BJ (cell line): ENCODE measurements at regions not wholly inside any gene's neighbourhood (a gene's known extent, or its start where the extent isn't known, plus 50 kb on each side); places are given as distances from the start of the nearest gene placed in this dataset.

Experiments used
- CTCF ChIA-PET: fragments of 350-600 bp; formaldehyde crosslinking; extraction: SDS; loops from one replicate; lab custom pipeline; 2021; ENCODE audit warnings: antibody characterized with exemption, inconsistent platforms; lab: Yijun Ruan, JAX
- POLR2A ChIA-PET: fragments of 300-600 bp; sonication (Branson Sonifier 250); formaldehyde crosslinking; extraction: SDS; loops from one replicate; lab custom pipeline; 2021; ENCODE audit warnings: antibody characterized with exemption; lab: Charles Lee
- DNase-seq: peaks from one replicate; pipeline ENCODE4 v3.0.0-alpha.2; 2011; ENCODE audit warnings: low read depth
- H3K27me3 ChIP-seq: 2 replicates; pipeline ENCODE4 v1.6.0; 2011; ENCODE audit warnings: low read length; ENCODE audit not compliant: control insufficient read depth, insufficient read depth
- H3K36me3 ChIP-seq: 2 replicates; pipeline ENCODE4 v1.5.1; 2011; ENCODE audit warnings: low read length; ENCODE audit not compliant: control insufficient read depth, insufficient read depth
- H3K4me3 ChIP-seq: 2 replicates; pipeline ENCODE4 v1.5.1; 2011; ENCODE audit warnings: low read depth, mild to moderate bottlenecking, control low read depth, low read length
- CTCF ChIP-seq: IDR thresholded peaks from 2 replicates; pipeline ENCODE4 v1.5.1; 2011; ENCODE audit warnings: low read depth, mild to moderate bottlenecking, control low read depth, inconsistent platforms, low read length, moderate library complexity; ENCODE audit not compliant: insufficient read depth

- POLR2A ChIA-PET: no interaction called here
- no peak overlapping the region for H3K4me3 ChIP-seq
- DNase-seq: no peak
- TF ChIP-seq CTCF: no peak
- H3K27me3 ChIP-seq: no peaks in the 10 kb centered on the region
- no peaks in the 10 kb centered on the region for H3K36me3 ChIP-seq
- CTCF ChIA-PET: no interaction called here
Observed at GRCh38 chr1:221880182-221880581, 138.3 kb upstream of the DUSP10 start.

- no peak overlapping the region for H3K4me3 ChIP-seq
- H3K36me3 ChIP-seq: no peaks in the 10 kb centered on the region
- ChIA-PET POLR2A (interaction anchor here (0.6 kb wide), 1 partner anchor 172 kb away, joined by 3 read pairs; no protein-coding TSS in a partner anchor), CTCF (interaction anchor here (0.6 to 1.7 kb wide), 2 partner anchors 14 to 117 kb away, joined by 3 to 4 read pairs; no protein-coding TSS in a partner anchor)
- TF ChIP-seq CTCF: no peak
- H3K27me3 ChIP-seq: no peaks in the 10 kb centered on the region
- DNase-seq: no peak
Observed at GRCh38 chr1:221878134-221878533, 136.2 kb upstream of the DUSP10 start.

GRCh38 chr1:221877311-221877710, 135.4 kb upstream of the DUSP10 start:
- no peaks in the 10 kb centered on the region for H3K36me3 ChIP-seq
- no peak for DNase-seq
- H3K27me3 ChIP-seq: no peaks in the 10 kb centered on the region
- no peak for TF ChIP-seq CTCF
- no peak overlapping the region for H3K4me3 ChIP-seq
- ChIA-PET POLR2A (no interaction called here), CTCF (no interaction called here)

- no peak for TF ChIP-seq CTCF
- no peak for DNase-seq
- Histone ChIP-seq H3K4me3 (no peak overlapping the region), H3K27me3 (no peaks in the 10 kb centered on the region), H3K36me3 (no peaks in the 10 kb centered on the region)
- ChIA-PET POLR2A (interaction anchor here (0.6 kb wide), 2 partner anchors 30 to 62 kb away, joined by 4 to 6 read pairs; no protein-coding TSS in a partner anchor), CTCF (interaction anchor here (0.7 to 1.5 kb wide), 3 partner anchors 10 to 397 kb away, joined by 3 to 5 read pairs (median 3); no protein-coding TSS in a partner anchor)
Observed at GRCh38 chr1:221875004-221875330, 133.1 kb upstream of the DUSP10 start.

- peak; percentile 73 for DNase-seq
- Histone ChIP-seq H3K4me3 (no peak overlapping the region), H3K36me3 (no peaks in the 10 kb centered on the region), H3K27me3 (no peaks in the 10 kb centered on the region)
- CTCF ChIA-PET: interaction anchor here (1.0 to 1.5 kb wide), 2 partner anchors 33 to 397 kb away, joined by 3 read pairs; no protein-coding TSS in a partner anchor
- 0 out of 2 replicates have a peak, but pooled peaks have one; percentile 15 for TF ChIP-seq CTCF
- POLR2A ChIA-PET: interaction anchor here (0.6 kb wide), 1 partner anchor 29 kb away, joined by 4 read pairs; no protein-coding TSS in a partner anchor
Observed at GRCh38 chr1:221874285-221875003, 132.6 kb upstream of the DUSP10 start.
